ENCODE measurements at regions not wholly inside any gene's neighbourhood (a gene's known extent, or its start where the extent isn't known, plus 50 kb on each side); places are given as distances from the start of the nearest gene placed in this dataset.
"Not testable (repeated sequence)": the region's sequence is repeated elsewhere in the genome, so short reads cannot be mapped to it uniquely, and the experiment has no call there.

GRCh38 chr5:145446875-145447274 lies 388.3 kb downstream of the PRELID2 start:
- DNase-seq = not testable (repeated sequence)

- DNase-seq = no peak
Observed at GRCh38 chr5:145446412-145446811, 388.7 kb downstream of the PRELID2 start.

GRCh38 chr5:145445027-145445426 lies 390.1 kb downstream of the PRELID2 start:
- DNase-seq = no peak

GRCh38 chr5:145443964-145444363 lies 391.2 kb downstream of the PRELID2 start:
- DNase-seq = no peak

GRCh38 chr5:145443366-145443765 lies 391.8 kb downstream of the PRELID2 start:
- no peak for DNase-seq

- not testable (repeated sequence) for DNase-seq
Observed at GRCh38 chr5:145442661-145443060, 392.5 kb downstream of the PRELID2 start.

- no peak for DNase-seq
Observed at GRCh38 chr5:145441228-145441627, 393.9 kb downstream of the PRELID2 start.

GRCh38 chr5:145437627-145438026 lies 397.5 kb downstream of the PRELID2 start:
- no peak for DNase-seq

- no peak for DNase-seq
Observed at GRCh38 chr5:145433077-145433476, 402.1 kb downstream of the PRELID2 start.

GRCh38 chr5:145429170-145429569 lies 406.0 kb downstream of the PRELID2 start:
- no peak for DNase-seq

GRCh38 chr5:145408048-145408341 lies 427.1 kb downstream of the PRELID2 start:
- DNase-seq = no peak

GRCh38 chr5:145407300-145408047 lies 427.7 kb downstream of the PRELID2 start:
- DNase-seq = no peak

GRCh38 chr5:145403992-145404391 lies 431.1 kb downstream of the PRELID2 start:
- DNase-seq = no peak

- no peak for DNase-seq
Observed at GRCh38 chr5:145396888-145397287, 438.3 kb downstream of the PRELID2 start.

- not testable (repeated sequence) for DNase-seq
Observed at GRCh38 chr5:145395151-145395550, 440.0 kb downstream of the PRELID2 start.

GRCh38 chr5:145393426-145393825 lies 441.7 kb downstream of the PRELID2 start:
- DNase-seq = no peak

- DNase-seq = no peak
Observed at GRCh38 chr5:145389047-145389446, 446.1 kb downstream of the PRELID2 start.

- DNase-seq = no peak
Observed at GRCh38 chr5:145385276-145385675, 449.9 kb downstream of the PRELID2 start.

GRCh38 chr5:145378226-145378625 lies 456.9 kb downstream of the PRELID2 start:
- no peak for DNase-seq

GRCh38 chr5:145375521-145375920 lies 459.6 kb downstream of the PRELID2 start:
- DNase-seq = no peak

GRCh38 chr5:145365464-145365863 lies 469.7 kb downstream of the PRELID2 start:
- no peak for DNase-seq

GRCh38 chr5:145362266-145362665 lies 472.9 kb downstream of the PRELID2 start:
- DNase-seq = no peak

- no peak for DNase-seq
Observed at GRCh38 chr5:145360936-145361335, 474.2 kb downstream of the PRELID2 start.

- no peak for DNase-seq
Observed at GRCh38 chr5:145350513-145350912, 484.6 kb downstream of the PRELID2 start.

GRCh38 chr5:145347026-145347616 lies 488.0 kb downstream of the PRELID2 start:
- DNase-seq = peak in 1 of 3 experiments; percentile 16
